NOMO-1 treated with DMSO at 0.1 percent for 48 hours (cell line): ENCODE measurements at regions not wholly inside any gene's neighbourhood (a gene's known extent, or its start where the extent isn't known, plus 50 kb on each side); places are given as distances from the start of the nearest gene placed in this dataset.
"Not testable (repeated sequence)": the region's sequence is repeated elsewhere in the genome, so short reads cannot be mapped to it uniquely, and the experiment has no call there.

Experiments
- DNase-seq: peaks from one replicate; lab custom pipeline; 2025; ENCODE audit not compliant: unreplicated experiment; lab: John Stamatoyannopoulos, UW

- no peak for DNase-seq
Measured at GRCh38 chr19:37303591-37304171, 67.2 kb upstream of the ZNF527 start.

- no peak for DNase-seq
Measured at GRCh38 chr19:37304190-37304883, 66.6 kb upstream of the ZNF527 start.

- no peak for DNase-seq
Measured at GRCh38 chr19:37304884-37305255, 66.0 kb upstream of the ZNF527 start.

GRCh38 chr19:37306383-37306963 lies 64.4 kb upstream of the ZNF527 start:
- DNase-seq: no peak

GRCh38 chr19:37309834-37310575 lies 60.9 kb upstream of the ZNF527 start:
- DNase-seq: peak; percentile 0

GRCh38 chr19:37312531-37313334 lies 58.2 kb upstream of the ZNF527 start:
- not testable (repeated sequence) for DNase-seq

- no peak for DNase-seq
Measured at GRCh38 chr19:37313335-37313627, 57.6 kb upstream of the ZNF527 start.

- DNase-seq: peak; percentile 99
Measured at GRCh38 chr19:37317403-37318209, 53.3 kb upstream of the ZNF527 start.

- not testable (repeated sequence) for DNase-seq
Measured at GRCh38 chr19:37320988-37321387, 49.9 kb upstream of the ZNF527 start.
